ENCODE measurements at regions not wholly inside any gene's neighbourhood (a gene's known extent, or its start where the extent isn't known, plus 50 kb on each side); places are given as distances from the start of the nearest gene placed in this dataset.

- no peaks in the 10 kb centered on the region for H3K36me3 ChIP-seq (ENCODE audit: control insufficient read depth in 4 of 4, insufficient read depth in 4 of 4, low read length in 4 of 4)
- no peak overlapping the region for H3K9ac ChIP-seq (ENCODE audit: insufficient read depth in 1 of 2, low read length in 2 of 2)
- H3K9me3 ChIP-seq (ENCODE audit: control insufficient read depth in 4 of 4, insufficient read depth in 3 of 4, low read length in 3 of 4), result no peaks in the 10 kb centered on the region
- no peak overlapping the region for H3K4me3 ChIP-seq
- ATAC-seq (ENCODE audit: insufficient read depth, low FRiP score) (no peak), DNase-seq (no peak)
- H3K27me3 ChIP-seq (ENCODE audit: control insufficient read depth in 3 of 3, insufficient read depth in 3 of 3, low read length in 2 of 3), result no peaks in the 10 kb centered on the region
- TF ChIP-seq, protein P1, sequence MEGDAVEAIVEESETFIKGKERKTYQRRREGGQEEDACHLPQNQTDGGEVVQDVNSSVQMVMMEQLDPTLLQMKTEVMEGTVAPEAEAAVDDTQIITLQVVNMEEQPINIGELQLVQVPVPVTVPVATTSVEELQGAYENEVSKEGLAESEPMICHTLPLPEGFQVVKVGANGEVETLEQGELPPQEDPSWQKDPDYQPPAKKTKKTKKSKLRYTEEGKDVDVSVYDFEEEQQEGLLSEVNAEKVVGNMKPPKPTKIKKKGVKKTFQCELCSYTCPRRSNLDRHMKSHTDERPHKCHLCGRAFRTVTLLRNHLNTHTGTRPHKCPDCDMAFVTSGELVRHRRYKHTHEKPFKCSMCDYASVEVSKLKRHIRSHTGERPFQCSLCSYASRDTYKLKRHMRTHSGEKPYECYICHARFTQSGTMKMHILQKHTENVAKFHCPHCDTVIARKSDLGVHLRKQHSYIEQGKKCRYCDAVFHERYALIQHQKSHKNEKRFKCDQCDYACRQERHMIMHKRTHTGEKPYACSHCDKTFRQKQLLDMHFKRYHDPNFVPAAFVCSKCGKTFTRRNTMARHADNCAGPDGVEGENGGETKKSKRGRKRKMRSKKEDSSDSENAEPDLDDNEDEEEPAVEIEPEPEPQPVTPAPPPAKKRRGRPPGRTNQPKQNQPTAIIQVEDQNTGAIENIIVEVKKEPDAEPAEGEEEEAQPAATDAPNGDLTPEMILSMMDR (IDR thresholded peaks at IDR 0.05; ENCODE audit: control extremely low read depth, extremely low read depth), result no peak
- WGBS, 2 donors, result 59 to 72% methylated on average over 9 of the region's 9 CpGs
- no peak overlapping the region for H3K27ac ChIP-seq (ENCODE audit: low read depth in 1 of 2, low read length in 1 of 2)
- H3K4me1 ChIP-seq (ENCODE audit: control insufficient read depth in 5 of 5, insufficient read depth in 5 of 5, low read length in 5 of 5), result no peaks in the 10 kb centered on the region
These were observed 75.3 kb downstream of the TMEM167A start for GRCh38 chr5:83001796-83002381.

GRCh38 chr5:83000922-83001321, 76.3 kb downstream of the TMEM167A start:
- TF ChIP-seq, protein P1 (IDR thresholded peaks at IDR 0.05; ENCODE audit: control extremely low read depth, extremely low read depth), result no peak
- H3K36me3 ChIP-seq (ENCODE audit: control insufficient read depth in 4 of 4, insufficient read depth in 4 of 4, low read length in 4 of 4), result no peaks in the 10 kb centered on the region
- no peaks in the 10 kb centered on the region for H3K27me3 ChIP-seq (ENCODE audit: control insufficient read depth in 3 of 3, insufficient read depth in 3 of 3, low read length in 2 of 3)
- ATAC-seq (ENCODE audit: insufficient read depth, low FRiP score) (no peak), DNase-seq (no peak)
- H3K4me3 ChIP-seq, result no peak overlapping the region
- no peaks in the 10 kb centered on the region for H3K9me3 ChIP-seq (ENCODE audit: control insufficient read depth in 4 of 4, insufficient read depth in 3 of 4, low read length in 3 of 4)
- 68 to 71% methylated on average over 1 of the region's 1 CpG for WGBS, 2 donors
- H3K9ac ChIP-seq (ENCODE audit: insufficient read depth in 1 of 2, low read length in 2 of 2), result no peak overlapping the region
- no peak overlapping the region for H3K27ac ChIP-seq (ENCODE audit: low read depth in 1 of 2, low read length in 1 of 2)
- no peaks in the 10 kb centered on the region for H3K4me1 ChIP-seq (ENCODE audit: control insufficient read depth in 5 of 5, insufficient read depth in 5 of 5, low read length in 5 of 5)

- ATAC-seq (ENCODE audit: insufficient read depth, low FRiP score) (no peak), DNase-seq (no peak)
- Histone ChIP-seq H3K36me3 (ENCODE audit: control insufficient read depth in 4 of 4, insufficient read depth in 4 of 4, low read length in 4 of 4) (no peaks in the 10 kb centered on the region), H3K4me1 (ENCODE audit: control insufficient read depth in 5 of 5, insufficient read depth in 5 of 5, low read length in 5 of 5) (no peaks in the 10 kb centered on the region), H3K27me3 (ENCODE audit: control insufficient read depth in 3 of 3, insufficient read depth in 3 of 3, low read length in 2 of 3) (no peaks in the 10 kb centered on the region), H3K4me3 (no peak overlapping the region), H3K9ac (ENCODE audit: insufficient read depth in 1 of 2, low read length in 2 of 2) (no peak overlapping the region), H3K9me3 (ENCODE audit: control insufficient read depth in 4 of 4, insufficient read depth in 3 of 4, low read length in 3 of 4) (no peaks in the 10 kb centered on the region), H3K27ac (ENCODE audit: low read depth in 1 of 2, low read length in 1 of 2) (no peak overlapping the region)
- WGBS, 2 donors, result 55 to 72% methylated on average over 2 of the region's 2 CpGs
- TF ChIP-seq, protein P1 (IDR thresholded peaks at IDR 0.05; ENCODE audit: control extremely low read depth, extremely low read depth), result no peak
These were observed 76.8 kb downstream of the TMEM167A start for GRCh38 chr5:83000428-83000827.

GRCh38 chr5:82993416-82993815, 83.8 kb downstream of the TMEM167A start:
- no peaks in the 10 kb centered on the region for H3K9me3 ChIP-seq (ENCODE audit: control insufficient read depth in 4 of 4, insufficient read depth in 3 of 4, low read length in 3 of 4)
- TF ChIP-seq, protein P1 (IDR thresholded peaks at IDR 0.05; ENCODE audit: control extremely low read depth, extremely low read depth), result no peak
- H3K27ac ChIP-seq (ENCODE audit: low read depth in 1 of 2, low read length in 1 of 2), result no peak overlapping the region
- ATAC-seq (ENCODE audit: insufficient read depth, low FRiP score) (no peak), DNase-seq (peak in 2 of 3 donors; percentile 68 to 82)
- H3K9ac ChIP-seq (ENCODE audit: insufficient read depth in 1 of 2, low read length in 2 of 2), result no peak overlapping the region
- H3K36me3 ChIP-seq (ENCODE audit: control insufficient read depth in 4 of 4, insufficient read depth in 4 of 4, low read length in 4 of 4), result no peaks in the 10 kb centered on the region
- no peaks in the 10 kb centered on the region for H3K27me3 ChIP-seq (ENCODE audit: control insufficient read depth in 3 of 3, insufficient read depth in 3 of 3, low read length in 2 of 3)
- peaks cover 0 to 24% (median 2%) of the 10 kb centered on the region in 5 donors for H3K4me1 ChIP-seq (ENCODE audit: control insufficient read depth in 5 of 5, insufficient read depth in 5 of 5, low read length in 5 of 5)
- H3K4me3 ChIP-seq, result no peak overlapping the region
- 73 to 84% methylated on average over 1 of the region's 1 CpG for WGBS, 2 donors
